WTC11 (cell line): ENCODE measurements at regions not wholly inside any gene's neighbourhood (a gene's known extent, or its start where the extent isn't known, plus 50 kb on each side); places are given as distances from the start of the nearest gene placed in this dataset.

Experiments
- ATAC-seq: fragments of 200-7000 bp; cut with Tn5 transposase; 2 replicates; pipeline ENCODE4 v1.10.0; 2021; ENCODE audit warnings: mild to moderate bottlenecking, moderate library complexity
- CTCF ChIA-PET: fragments of 300-600 bp; sonication (Branson Sonifier 250); formaldehyde crosslinking; loops from one replicate; lab custom pipeline; 2021; ENCODE audit warnings: antibody characterized with exemption; lab: Charles Lee
- POLR2A ChIA-PET: fragments of 350-600 bp; sonication (Branson Sonifier 250); formaldehyde crosslinking; loops from one replicate; lab custom pipeline; 2021; ENCODE audit warnings: antibody characterized with exemption; lab: Charles Lee
- DNase-seq: peaks from one replicate; pipeline ENCODE4 v3.0.0; 2021; ENCODE audit warnings: low spot score
- H3K27ac Mint-ChIP-seq: 2 replicates; pipeline ENCODE4 v1.8.0; 2021; ENCODE audit warnings: mixed read lengths
- H3K27me3 Mint-ChIP-seq: 2 replicates; pipeline ENCODE4 v1.8.0; 2021; ENCODE audit warnings: low read depth, mild to moderate bottlenecking, moderate library complexity, mixed read lengths
- H3K36me3 Mint-ChIP-seq: 2 replicates; pipeline ENCODE4 v1.8.0; 2021; ENCODE audit warnings: mixed read lengths
- H3K4me1 Mint-ChIP-seq: 2 replicates; pipeline ENCODE4 v1.8.0; 2022; ENCODE audit warnings: mixed read lengths
- H3K4me3 Mint-ChIP-seq: 2 replicates; pipeline ENCODE4 v1.8.0; 2021; ENCODE audit warnings: mild to moderate bottlenecking, moderate library complexity, mixed read lengths
- H3K9me3 Mint-ChIP-seq: 2 replicates; pipeline ENCODE4 v1.8.0; 2021; ENCODE audit warnings: mixed read lengths
- ATF3 ChIP-seq: sonication (generic); formaldehyde crosslinking; conservative IDR thresholded peaks from 2 replicates; pipeline ENCODE4 v1.8.1; 2022; ENCODE audit warnings: mild to moderate bottlenecking, missing genetic modification reagents
- CREB1 ChIP-seq: sonication (generic); formaldehyde crosslinking; IDR thresholded peaks from 2 replicates; pipeline ENCODE4 v1.8.0; 2023; ENCODE audit warnings: mild to moderate bottlenecking, missing genetic modification reagents
- ELF4 ChIP-seq: sonication (generic); formaldehyde crosslinking; IDR thresholded peaks from 2 replicates; pipeline ENCODE4 v1.8.1; 2022; ENCODE audit warnings: low read depth, mild to moderate bottlenecking, moderate library complexity, missing genetic modification reagents
- FOXJ3 ChIP-seq: sonication (generic); formaldehyde crosslinking; IDR thresholded peaks from 2 replicates; pipeline ENCODE4 v1.9.0; 2021; ENCODE audit warnings: missing genetic modification reagents, mild to moderate bottlenecking, borderline replicate concordance
- FOXP1 ChIP-seq: sonication (generic); formaldehyde crosslinking; IDR thresholded peaks from 2 replicates; pipeline ENCODE4 v1.8.0; 2022; ENCODE audit warnings: missing genetic modification reagents, mild to moderate bottlenecking, moderate library complexity, borderline replicate concordance
- GABPB1 ChIP-seq: sonication (generic); formaldehyde crosslinking; IDR thresholded peaks from 2 replicates; pipeline ENCODE4 v1.8.1; 2023; ENCODE audit warnings: mild to moderate bottlenecking, missing genetic modification reagents
- GTF2I ChIP-seq: fragments of 250-450 bp; sonication (Bioruptor Pico); conservative IDR thresholded peaks from 2 replicates; pipeline ENCODE4 v1.4.0; 2021; ENCODE audit warnings: mild to moderate bottlenecking
- JAZF1 ChIP-seq: fragments of 250-450 bp; sonication (Bioruptor Pico); IDR thresholded peaks from 2 replicates; pipeline ENCODE4 v1.9.0; 2021; ENCODE audit warnings: moderate library complexity, mild to moderate bottlenecking, inconsistent platforms
- MAX ChIP-seq: sonication (generic); formaldehyde crosslinking; IDR thresholded peaks from 2 replicates; pipeline ENCODE4 v1.8.0; 2022; ENCODE audit warnings: mild to moderate bottlenecking, missing genetic modification reagents
- MXD4 ChIP-seq: fragments of 250-450 bp; sonication (Bioruptor Pico); IDR thresholded peaks from 2 replicates; pipeline ENCODE4 v1.8.0; 2021; ENCODE audit warnings: mild to moderate bottlenecking, moderate library complexity, borderline replicate concordance
- NR1H2 ChIP-seq: sonication (generic); formaldehyde crosslinking; IDR thresholded peaks from 2 replicates; pipeline ENCODE4 v1.9.0; 2021; ENCODE audit warnings: mild to moderate bottlenecking, moderate library complexity, missing genetic modification reagents
- NR2C2 ChIP-seq: sonication (generic); formaldehyde crosslinking; IDR thresholded peaks from 2 replicates; pipeline ENCODE4 v1.8.0; 2022; ENCODE audit warnings: mild to moderate bottlenecking, missing genetic modification reagents
- SMAD3 ChIP-seq: sonication (generic); formaldehyde crosslinking; IDR thresholded peaks from 2 replicates; pipeline ENCODE4 v1.8.0; 2022; ENCODE audit warnings: missing genetic modification reagents, mild to moderate bottlenecking, borderline replicate concordance
- TEAD4 ChIP-seq: sonication (generic); formaldehyde crosslinking; IDR thresholded peaks from 2 replicates; pipeline ENCODE4 v1.8.0; 2022; ENCODE audit warnings: mild to moderate bottlenecking, missing genetic modification reagents
- ZNF138 ChIP-seq: sonication (generic); formaldehyde crosslinking; conservative IDR thresholded peaks from 2 replicates; pipeline ENCODE4 v1.8.1; 2022; ENCODE audit warnings: mild to moderate bottlenecking, moderate library complexity, missing genetic modification reagents
- ZNF219 ChIP-seq: sonication (generic); formaldehyde crosslinking; IDR thresholded peaks from 2 replicates; pipeline ENCODE4 v1.8.0; 2023; ENCODE audit warnings: missing genetic modification reagents, mild to moderate bottlenecking, borderline replicate concordance
- ZNF317 ChIP-seq: sonication (generic); formaldehyde crosslinking; IDR thresholded peaks from 2 replicates; pipeline ENCODE4 v1.8.1; 2023; ENCODE audit warnings: low read depth, mild to moderate bottlenecking, moderate library complexity, missing genetic modification reagents, borderline replicate concordance
- ZSCAN18 ChIP-seq: fragments of 250-450 bp; sonication (Bioruptor Pico); IDR thresholded peaks from 2 replicates; pipeline ENCODE4 v2.1.2; 2022; ENCODE audit warnings: mild to moderate bottlenecking, moderate library complexity
- TF ChIP-seq, protein P1 (sequence below): sonication (generic); formaldehyde crosslinking; IDR thresholded peaks from 2 replicates; pipeline ENCODE4 v1.8.1; 2023; ENCODE audit warnings: mild to moderate bottlenecking, missing genetic modification reagents
- TF ChIP-seq, protein P2 (sequence below): sonication (generic); formaldehyde crosslinking; IDR thresholded peaks from 2 replicates; pipeline ENCODE4 v1.8.1; 2023; ENCODE audit warnings: mild to moderate bottlenecking, missing genetic modification reagents, borderline replicate concordance

- ChIA-PET CTCF (no interaction called here), POLR2A (no interaction called here)
- Mint-ChIP-seq H3K27me3 (no peaks in the 10 kb centered on the region), H3K4me3 (no peak overlapping the region), H3K36me3 (no peaks in the 10 kb centered on the region), H3K9me3 (no peaks in the 10 kb centered on the region), H3K4me1 (peaks cover 3% of the 10 kb centered on the region; the same call in 1 of the 2 replicates), H3K27ac (no peak overlapping the region)
- DNase-seq (no peak), ATAC-seq (no peak)
- no peak for TF ChIP-seq FOXJ3 (CRISPR knock-in tag)
- TF ChIP-seq SMAD3: no peak
- no peak for TF ChIP-seq JAZF1
- TF ChIP-seq FOXP1 (CRISPR knock-in tag): no peak
- no peak for TF ChIP-seq ZSCAN18 (CRISPR knock-in tag)
- no peak for TF ChIP-seq MXD4
- no peak for TF ChIP-seq ATF3
- TF ChIP-seq TEAD4 (CRISPR knock-in tag): no peak
- no peak for TF ChIP-seq ZNF317 (CRISPR knock-in tag)
- no peak for TF ChIP-seq ZNF219 (CRISPR knock-in tag)
- TF ChIP-seq NR2C2 (CRISPR knock-in tag): no peak
- TF ChIP-seq GTF2I (CRISPR knock-in tag): no peak
Observed at GRCh38 chr18:41009926-41010325, 945.1 kb upstream of the PIK3C3 start.

- POLR2A ChIA-PET: no interaction called here
- Mint-ChIP-seq H3K9me3 (no peaks in the 10 kb centered on the region), H3K36me3 (no peaks in the 10 kb centered on the region), H3K4me3 (no peak overlapping the region), H3K27ac (no peak overlapping the region; the same call in 1 of the 2 replicates), H3K4me1 (peaks cover 9% of the 10 kb centered on the region), H3K27me3 (no peaks in the 10 kb centered on the region)
- CTCF ChIA-PET: no interaction called here
- DNase-seq: peak; percentile 9
- peak; percentile 81 for ATAC-seq
- TF ChIP-seq, protein P1, sequence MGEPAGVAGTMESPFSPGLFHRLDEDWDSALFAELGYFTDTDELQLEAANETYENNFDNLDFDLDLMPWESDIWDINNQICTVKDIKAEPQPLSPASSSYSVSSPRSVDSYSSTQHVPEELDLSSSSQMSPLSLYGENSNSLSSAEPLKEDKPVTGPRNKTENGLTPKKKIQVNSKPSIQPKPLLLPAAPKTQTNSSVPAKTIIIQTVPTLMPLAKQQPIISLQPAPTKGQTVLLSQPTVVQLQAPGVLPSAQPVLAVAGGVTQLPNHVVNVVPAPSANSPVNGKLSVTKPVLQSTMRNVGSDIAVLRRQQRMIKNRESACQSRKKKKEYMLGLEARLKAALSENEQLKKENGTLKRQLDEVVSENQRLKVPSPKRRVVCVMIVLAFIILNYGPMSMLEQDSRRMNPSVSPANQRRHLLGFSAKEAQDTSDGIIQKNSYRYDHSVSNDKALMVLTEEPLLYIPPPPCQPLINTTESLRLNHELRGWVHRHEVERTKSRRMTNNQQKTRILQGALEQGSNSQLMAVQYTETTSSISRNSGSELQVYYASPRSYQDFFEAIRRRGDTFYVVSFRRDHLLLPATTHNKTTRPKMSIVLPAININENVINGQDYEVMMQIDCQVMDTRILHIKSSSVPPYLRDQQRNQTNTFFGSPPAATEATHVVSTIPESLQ: no peak
- TF ChIP-seq NR1H2 (no peak), CREB1 (CRISPR knock-in tag) (no peak), ZNF138 (CRISPR knock-in tag) (no peak), ZSCAN18 (CRISPR knock-in tag) (no peak), MAX (CRISPR knock-in tag) (no peak), ELF4 (CRISPR knock-in tag) (no peak), MXD4 (no peak), GABPB1 (no peak)
- TF ChIP-seq, protein P2, sequence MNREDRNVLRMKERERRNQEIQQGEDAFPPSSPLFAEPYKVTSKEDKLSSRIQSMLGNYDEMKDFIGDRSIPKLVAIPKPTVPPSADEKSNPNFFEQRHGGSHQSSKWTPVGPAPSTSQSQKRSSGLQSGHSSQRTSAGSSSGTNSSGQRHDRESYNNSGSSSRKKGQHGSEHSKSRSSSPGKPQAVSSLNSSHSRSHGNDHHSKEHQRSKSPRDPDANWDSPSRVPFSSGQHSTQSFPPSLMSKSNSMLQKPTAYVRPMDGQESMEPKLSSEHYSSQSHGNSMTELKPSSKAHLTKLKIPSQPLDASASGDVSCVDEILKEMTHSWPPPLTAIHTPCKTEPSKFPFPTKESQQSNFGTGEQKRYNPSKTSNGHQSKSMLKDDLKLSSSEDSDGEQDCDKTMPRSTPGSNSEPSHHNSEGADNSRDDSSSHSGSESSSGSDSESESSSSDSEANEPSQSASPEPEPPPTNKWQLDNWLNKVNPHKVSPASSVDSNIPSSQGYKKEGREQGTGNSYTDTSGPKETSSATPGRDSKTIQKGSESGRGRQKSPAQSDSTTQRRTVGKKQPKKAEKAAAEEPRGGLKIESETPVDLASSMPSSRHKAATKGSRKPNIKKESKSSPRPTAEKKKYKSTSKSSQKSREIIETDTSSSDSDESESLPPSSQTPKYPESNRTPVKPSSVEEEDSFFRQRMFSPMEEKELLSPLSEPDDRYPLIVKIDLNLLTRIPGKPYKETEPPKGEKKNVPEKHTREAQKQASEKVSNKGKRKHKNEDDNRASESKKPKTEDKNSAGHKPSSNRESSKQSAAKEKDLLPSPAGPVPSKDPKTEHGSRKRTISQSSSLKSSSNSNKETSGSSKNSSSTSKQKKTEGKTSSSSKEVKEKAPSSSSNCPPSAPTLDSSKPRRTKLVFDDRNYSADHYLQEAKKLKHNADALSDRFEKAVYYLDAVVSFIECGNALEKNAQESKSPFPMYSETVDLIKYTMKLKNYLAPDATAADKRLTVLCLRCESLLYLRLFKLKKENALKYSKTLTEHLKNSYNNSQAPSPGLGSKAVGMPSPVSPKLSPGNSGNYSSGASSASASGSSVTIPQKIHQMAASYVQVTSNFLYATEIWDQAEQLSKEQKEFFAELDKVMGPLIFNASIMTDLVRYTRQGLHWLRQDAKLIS (CRISPR knock-in tag): no peak
Observed at GRCh38 chr18:41004324-41004723, 950.7 kb upstream of the PIK3C3 start.
